LoVo (cell line): ENCODE measurements at regions not wholly inside any gene's neighbourhood (a gene's known extent, or its start where the extent isn't known, plus 50 kb on each side); places are given as distances from the start of the nearest gene placed in this dataset.
"Not testable (repeated sequence)": the region's sequence is repeated elsewhere in the genome, so short reads cannot be mapped to it uniquely, and the experiment has no call there.

Experiments
- DNase-seq: peaks from one replicate; pipeline ENCODE4 v3.0.0-alpha.2; 2016; ENCODE audit warnings: low spot score

DNA sequence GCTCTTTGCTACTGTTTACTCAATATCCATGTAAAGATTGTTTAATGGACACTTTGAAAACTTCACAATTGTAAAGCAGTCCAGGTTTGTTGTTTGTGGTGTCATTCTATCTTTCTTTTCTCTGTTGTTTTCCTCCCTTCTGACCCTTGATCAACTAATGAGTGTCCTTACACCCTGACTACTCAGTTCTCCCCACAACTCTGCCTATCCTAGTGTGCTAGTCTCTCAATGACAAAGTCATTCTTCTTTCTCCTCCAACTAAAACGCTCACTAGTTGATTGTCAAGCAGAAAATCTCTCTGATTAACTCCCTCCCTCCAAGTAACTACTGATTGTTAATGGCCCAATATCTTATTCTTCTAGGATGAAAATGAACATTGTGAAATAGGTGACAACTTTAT is 148.5 kb upstream of the FBXO33 start:
- no peak for DNase-seq

DNA sequence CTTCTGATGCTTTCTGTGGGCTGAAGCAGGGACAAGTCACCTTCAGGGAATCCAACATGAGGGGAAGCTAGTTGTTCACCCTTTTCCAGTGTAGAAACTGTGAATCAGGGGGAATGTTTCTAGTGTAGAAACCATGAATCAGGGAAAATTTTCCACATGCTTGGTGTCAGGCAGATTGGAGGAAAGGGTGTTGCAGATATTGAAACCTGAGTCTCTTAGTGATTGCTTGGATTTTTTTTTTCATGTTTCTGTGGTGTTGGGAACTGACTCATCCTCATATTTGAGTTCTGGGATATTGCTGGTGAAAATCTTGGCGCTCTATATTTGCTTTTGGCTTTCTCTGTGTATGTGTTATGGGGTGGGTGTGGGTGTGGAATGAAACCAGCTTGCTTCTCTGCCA is 144.5 kb upstream of the FBXO33 start:
- DNase-seq: no peak

DNA sequence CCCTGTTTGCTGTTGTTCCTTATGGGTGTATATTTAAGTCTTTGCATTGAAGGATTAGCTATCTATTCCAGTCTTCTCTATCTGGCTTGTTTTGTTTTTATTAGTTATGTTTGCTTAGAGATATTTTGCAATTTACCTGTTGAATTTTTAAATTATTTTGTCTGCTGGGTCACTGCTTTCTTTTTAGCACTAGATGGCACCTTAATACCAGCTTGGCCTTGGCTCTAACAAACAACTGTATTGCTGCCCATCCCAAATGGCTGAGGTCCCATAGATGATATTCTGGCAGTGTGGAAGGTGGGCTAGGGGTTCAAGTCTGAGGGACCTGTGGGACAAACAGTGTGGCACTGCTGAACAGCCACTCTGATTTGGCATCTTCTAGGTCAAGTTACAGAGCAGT is 144.0 kb upstream of the FBXO33 start:
- no peak for DNase-seq

DNA sequence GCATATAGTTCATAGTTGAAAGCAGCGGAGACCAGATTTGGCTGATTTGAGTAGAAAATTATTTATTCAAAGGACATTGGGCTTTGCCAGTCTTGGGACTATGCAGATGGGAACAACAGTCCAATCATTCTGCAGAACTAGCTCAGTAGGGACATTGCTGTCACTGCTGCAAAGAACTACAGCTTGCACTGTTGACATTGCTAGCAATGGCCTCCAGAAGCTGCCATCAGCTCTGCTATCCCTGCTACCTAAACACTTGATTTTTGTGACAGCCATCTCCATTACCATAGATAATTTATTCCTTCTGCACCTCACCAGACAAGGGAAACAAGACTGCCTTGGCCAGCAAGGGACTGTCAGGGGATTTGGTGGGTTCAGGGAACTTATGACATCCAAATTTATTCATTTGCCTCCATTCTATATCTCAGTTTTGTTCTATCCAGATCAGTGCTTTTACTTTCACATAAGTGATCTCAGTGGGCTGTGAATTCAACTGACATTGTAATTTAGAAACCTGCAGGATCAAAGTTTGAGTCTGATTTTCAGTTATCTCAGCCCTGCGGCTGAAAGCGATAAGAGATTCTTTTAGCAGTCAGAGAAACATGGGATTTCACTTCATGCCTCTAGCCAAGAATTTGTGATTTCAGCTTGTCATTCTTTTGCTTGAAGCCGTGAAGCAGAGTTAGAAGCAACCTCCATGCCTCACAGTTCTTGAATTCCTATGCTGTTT is 136.7 kb upstream of the FBXO33 start:
- DNase-seq: no peak

DNA sequence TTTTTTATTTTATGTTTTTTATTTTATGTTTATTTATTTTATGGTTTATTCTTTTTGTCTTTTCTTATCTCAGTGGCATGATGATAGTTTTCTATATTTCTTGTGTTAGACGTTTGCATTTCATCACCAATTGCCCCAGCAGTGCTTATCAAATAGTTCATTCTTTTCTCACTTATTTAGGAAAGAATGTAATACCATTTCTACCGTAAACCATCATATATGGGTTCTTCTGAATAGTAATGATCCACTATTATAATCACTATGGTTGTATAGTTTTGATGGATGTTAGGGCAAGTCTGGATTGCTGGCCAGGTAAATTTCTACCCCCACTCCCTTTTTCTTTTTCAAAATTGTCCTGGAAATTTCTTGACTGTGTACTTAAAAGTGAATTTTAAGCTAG is 134.6 kb upstream of the FBXO33 start:
- DNase-seq: no peak

DNA sequence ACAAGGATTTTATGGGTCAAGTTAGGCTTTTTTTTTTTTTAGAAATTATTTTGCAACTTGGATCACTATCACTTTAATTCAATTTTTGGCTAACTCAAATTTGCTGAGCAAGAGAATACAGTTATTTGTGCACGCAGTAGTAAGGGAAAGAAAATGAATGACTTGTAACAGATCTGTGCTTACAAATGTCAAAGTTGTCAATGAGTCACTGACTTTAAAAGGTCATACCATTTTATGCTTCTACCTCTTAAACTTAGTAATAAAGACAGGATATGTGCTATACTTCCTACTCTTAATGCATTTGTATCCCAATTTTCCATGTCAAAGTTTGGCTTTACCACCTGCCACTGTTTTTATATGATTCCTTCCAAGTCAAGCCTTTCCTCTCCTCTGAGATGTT is 131.1 kb upstream of the FBXO33 start:
- DNase-seq: no peak

DNA sequence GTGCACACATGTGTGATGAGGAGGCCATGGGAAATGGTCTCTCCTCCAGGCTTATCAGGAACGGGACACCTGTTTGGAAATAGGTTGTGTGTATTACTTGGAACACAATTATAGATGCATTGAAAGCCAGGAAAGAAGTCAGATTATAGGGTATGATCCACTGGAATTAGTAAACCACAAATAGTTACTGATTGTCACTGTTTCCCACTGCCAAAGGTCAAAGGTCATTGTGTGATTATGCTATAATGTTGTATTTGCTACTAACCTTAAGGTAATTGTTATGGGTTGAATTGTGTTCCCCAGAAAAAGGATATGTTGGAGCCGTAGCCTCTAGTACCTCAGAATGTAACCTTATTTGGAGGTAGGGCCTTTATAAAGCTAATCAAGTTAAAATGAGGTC is 129.9 kb upstream of the FBXO33 start:
- no peak for DNase-seq

DNA sequence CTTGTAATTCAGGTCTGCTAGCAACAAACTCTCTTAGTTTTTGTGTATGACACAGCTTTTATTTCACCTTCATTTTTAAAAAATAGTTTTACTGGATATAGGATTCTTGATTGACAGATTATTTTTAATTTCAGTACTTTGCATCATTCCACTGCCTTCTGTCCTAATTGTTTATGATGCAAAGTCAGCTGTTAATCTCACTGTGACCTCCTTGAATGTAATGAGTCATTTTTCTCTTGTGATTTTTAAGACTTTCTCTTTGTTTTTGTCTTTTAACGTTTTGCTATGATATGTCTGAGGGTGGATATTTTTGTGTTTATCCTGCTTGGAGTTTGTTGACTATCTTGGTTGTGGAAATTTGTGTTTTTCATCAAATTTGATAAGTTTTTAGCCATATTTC is 126.3 kb upstream of the FBXO33 start:
- no peak for DNase-seq

DNA sequence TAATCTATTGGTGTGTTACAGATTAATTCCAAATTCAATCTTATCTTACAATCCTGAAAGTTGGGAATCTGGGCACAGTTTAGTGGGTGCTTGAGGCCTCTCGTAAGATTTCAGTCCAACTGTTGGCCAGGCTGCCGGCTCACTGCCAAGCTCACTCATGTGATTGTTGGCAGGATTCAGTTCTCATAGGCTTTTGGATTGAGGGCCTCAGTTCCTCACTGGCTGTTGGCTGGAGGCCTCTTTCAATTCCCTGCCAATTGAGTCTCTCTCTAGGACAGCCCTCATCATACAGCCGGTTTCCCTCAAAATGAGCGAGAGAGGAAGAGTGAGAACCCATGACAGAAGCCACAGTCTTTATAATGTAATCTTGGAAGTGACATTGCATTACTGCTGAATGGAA is 123.5 kb upstream of the FBXO33 start:
- DNase-seq: no peak

DNA sequence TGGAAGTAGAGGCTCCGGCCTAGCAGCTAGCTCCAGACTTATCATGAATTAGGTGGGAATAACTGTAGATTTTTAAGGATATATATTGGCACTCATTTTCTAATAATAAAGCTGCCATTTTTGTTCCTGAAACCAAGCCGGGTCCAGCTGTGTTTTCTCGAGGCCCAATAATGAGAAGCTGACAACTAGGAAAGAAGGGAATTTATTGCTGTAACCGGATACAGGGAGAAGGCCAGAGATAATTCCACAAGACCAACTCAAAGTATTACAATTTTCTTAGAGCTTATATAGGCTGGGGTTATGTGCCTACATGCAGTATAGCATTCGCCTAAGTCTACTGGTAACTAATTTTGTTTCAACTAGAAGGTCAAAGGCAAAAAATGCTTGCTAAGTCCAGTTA is 122.3 kb upstream of the FBXO33 start:
- no peak for DNase-seq

DNA sequence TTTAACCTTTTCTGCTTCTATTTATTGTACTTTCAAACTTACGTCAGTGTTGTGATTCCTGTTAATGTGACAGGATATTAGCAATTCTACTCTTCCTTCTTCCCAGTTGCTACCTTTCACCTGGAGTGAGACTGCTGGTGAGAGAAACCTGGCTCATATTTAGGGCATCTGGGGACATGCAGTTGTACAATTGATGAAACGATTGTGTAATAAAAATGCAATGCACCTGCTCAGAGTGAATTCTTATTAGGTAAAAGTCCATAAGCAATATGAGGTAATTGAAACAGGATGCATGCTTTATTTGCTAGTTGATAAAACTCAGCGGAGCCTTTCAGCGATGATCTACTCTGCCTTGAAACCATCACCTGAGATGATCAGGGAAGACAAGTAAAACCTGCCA is 116.1 kb upstream of the FBXO33 start:
- no peak for DNase-seq

DNA sequence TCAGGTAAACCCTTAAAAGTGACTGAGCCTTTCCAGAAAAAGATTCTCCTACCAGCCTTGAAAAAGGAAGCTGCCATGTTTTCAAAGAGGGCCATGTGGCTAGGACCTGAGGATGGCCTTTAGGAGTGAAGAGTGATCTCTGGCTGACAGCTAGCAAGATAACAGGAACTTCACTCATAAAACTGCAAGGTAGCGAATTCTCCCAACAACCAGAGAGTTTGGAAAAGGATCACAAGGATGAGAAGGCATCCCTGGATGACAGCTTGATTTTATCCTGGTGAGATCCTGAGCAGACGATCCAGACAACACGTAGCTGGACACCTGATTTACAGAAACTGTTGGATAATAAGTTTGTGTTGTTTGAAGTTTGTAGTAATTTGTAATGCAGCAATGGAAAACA is 115.6 kb upstream of the FBXO33 start:
- no peak for DNase-seq

DNA sequence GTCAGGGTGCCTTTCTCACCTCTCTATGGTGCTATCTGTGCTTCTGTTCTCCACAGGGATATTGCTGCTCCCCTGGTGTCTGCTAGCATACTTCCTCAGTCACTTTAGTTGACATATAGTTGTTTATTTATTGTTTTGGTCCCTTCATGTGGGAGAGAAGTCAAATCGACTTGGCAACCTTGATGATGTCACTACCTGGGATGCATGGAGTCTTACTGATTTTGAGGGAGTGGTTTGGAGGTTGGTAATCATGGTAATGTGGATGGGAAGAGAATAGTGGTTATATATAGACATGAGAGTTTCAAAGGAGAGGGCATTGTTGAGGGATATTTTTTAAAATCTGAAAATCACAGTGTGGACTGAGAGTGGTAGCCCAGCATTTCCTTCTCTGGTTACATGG is 73.6 kb upstream of the FBXO33 start:
- no peak for DNase-seq

DNA sequence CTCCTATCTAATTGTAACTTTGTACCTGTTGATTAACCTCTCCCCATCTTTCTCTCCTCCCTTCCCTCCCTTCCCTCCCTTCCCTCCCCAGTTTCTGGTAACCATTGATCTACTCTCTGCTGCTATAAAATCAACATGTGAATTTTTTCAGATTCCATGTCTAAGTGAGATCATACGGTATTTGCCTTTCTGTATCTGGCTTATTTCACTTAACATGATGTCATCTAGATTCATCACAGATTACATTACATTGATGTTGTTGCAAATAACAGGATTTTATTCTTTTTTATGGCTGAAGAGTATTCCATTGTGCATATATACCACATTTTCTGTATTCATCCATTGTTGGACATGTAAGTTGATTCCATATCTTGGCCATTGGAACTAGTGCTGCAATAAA is 68.0 kb upstream of the FBXO33 start:
- no peak for DNase-seq

DNA sequence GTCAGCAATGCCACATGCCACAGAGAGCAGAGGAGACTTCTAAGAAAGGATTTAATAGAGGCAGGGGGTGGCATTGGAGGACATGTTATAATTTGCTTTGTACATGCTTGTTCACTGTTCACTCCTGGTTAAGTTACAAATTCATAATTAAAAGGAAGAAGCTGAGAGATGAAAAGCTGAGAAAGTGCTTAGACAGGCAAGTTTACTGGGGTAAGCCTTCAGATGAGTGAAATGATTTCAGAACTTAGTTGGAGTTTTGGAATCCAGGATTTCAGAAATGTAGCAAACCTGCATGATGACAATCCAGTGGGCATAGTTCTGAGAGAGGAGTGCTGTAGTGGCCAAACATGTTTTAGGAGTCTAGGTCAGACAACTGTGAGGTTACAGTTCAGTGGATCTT is 67.3 kb upstream of the FBXO33 start:
- DNase-seq: no peak

DNA sequence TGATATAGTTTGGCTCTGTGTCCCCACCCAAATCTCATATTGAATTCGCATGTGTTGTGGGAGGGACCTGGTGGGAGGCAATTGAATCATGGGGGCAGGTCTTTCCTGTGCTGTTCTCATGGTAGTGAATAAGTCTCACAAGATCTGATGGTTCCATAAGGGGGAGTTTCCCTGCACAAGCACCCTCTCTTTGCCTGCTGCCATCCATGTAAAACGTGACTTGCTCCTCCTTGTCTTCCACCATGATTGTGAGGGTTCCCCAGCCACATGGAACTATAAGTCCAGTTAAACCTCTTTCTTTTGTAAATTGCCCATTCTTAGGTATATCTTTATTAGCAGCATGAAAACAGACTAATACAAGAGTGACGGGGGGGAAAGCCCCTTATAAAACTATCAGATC is 65.4 kb upstream of the FBXO33 start:
- not testable (repeated sequence) for DNase-seq

DNA sequence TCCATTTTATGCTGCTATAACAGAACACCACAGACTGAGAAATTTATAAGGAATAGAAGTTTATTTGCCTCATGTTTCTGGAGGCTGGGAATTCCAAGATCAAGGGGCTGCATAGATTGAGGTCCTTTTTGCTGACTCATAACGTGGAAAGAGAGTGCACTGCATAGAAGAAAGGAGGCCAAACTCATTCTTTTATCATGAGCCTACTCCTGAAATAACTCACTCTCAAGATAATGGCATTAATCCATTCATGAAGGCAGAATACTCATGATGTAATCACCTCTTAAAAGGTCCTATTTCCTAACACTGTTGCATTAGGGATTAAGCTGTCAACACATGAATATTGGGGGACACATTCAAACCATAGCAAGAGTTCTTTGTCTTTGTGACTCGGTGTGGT is 60.0 kb upstream of the FBXO33 start:
- no peak for DNase-seq

DNA sequence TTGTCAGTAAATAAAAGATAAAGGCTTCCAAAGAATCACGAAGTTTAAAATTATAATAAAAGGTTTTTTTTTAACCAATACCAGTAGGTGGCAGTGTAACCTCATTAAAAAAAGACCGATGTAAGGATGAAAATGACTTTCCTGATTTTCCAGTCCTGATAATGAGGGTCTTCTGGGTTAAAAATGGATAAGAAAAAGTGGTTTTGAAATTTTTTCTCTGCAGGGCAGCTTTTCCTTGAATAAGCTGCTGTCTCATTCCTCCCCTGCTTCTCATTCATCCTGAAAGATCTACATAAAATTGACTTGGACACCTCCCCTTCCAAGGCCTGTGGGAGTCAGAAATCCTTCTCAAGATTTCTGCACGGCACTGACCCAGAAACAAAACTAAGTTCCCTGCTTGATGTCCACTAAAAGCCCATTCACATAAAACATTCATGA is 58.9 kb upstream of the FBXO33 start:
- peak; percentile 45 for DNase-seq

DNA sequence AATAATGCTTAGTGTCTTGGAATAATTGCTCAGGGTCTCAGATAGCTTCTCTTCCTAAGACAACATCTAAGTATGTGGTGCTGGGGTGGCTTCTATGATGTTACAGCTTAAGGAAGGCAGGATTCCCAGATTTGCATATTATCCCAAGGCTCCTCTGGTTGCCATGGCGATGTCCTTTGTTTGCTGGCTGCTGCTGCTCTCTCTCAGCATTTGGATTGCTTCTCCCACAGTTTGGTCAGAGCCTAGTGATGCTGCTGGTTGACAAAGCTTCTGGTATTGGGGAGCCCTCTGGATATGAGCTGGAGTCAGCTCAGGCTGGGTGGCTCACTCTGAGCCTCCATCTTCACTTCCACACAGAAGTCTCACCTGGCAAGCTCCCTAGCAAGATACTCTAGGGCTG is 56.4 kb upstream of the FBXO33 start:
- DNase-seq: no peak

DNA sequence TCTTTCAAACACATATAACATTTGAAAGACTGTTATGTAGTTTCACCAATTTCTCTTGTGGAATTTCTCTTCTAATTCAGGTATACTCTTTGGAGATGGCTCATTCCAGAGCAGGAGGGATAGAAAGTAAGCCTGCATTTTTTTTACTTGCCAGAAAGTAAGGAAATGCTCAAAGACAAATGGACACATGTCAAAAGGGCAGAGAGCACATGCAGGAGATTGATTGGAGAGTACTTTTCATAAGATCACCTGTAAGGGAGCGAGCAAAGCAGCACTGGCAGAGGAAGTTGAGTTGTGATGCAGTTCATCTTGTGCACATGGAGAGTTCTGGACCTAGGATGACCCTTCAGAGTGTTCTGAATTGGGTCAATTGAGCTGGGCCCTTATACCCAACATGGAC is 51.4 kb upstream of the FBXO33 start:
- no peak for DNase-seq
